ENCODE measurements at regions not wholly inside any gene's neighbourhood (a gene's known extent, or its start where the extent isn't known, plus 50 kb on each side); places are given as distances from the start of the nearest gene placed in this dataset.
"Not testable (repeated sequence)": the region's sequence is repeated elsewhere in the genome, so short reads cannot be mapped to it uniquely, and the experiment has no call there.

GRCh38 chr5:62242000-62242399 lies 64.0 kb upstream of the KIF2A start:
- TF ChIP-seq CTCF, POLR2A (IDR thresholded peaks at IDR 0.05): not testable (repeated sequence)

Measured in body of pancreas (tissue), 4 donors.